ENCODE measurements at regions not wholly inside any gene's neighbourhood (a gene's known extent, or its start where the extent isn't known, plus 50 kb on each side); places are given as distances from the start of the nearest gene placed in this dataset.

DNA sequence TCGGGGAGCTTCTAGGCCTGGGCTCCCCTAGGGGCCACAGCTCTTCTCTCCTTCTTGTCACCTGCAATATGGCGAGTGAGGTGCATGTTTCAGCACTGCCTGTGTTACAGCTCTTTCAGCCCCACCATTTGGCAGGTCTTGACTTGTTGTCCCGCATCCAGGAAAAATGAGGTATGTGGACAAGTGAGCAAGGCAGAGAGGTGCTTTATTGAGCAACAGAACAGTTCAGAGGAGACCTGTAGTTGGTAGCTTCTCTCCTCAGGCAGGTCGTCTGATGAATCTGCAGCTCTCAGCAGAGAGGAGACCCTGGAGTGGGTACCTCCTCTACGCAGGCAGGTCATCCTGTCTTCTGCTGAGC is 208.2 kb upstream of the USP25 start:
- TF ChIP-seq, protein P1, sequence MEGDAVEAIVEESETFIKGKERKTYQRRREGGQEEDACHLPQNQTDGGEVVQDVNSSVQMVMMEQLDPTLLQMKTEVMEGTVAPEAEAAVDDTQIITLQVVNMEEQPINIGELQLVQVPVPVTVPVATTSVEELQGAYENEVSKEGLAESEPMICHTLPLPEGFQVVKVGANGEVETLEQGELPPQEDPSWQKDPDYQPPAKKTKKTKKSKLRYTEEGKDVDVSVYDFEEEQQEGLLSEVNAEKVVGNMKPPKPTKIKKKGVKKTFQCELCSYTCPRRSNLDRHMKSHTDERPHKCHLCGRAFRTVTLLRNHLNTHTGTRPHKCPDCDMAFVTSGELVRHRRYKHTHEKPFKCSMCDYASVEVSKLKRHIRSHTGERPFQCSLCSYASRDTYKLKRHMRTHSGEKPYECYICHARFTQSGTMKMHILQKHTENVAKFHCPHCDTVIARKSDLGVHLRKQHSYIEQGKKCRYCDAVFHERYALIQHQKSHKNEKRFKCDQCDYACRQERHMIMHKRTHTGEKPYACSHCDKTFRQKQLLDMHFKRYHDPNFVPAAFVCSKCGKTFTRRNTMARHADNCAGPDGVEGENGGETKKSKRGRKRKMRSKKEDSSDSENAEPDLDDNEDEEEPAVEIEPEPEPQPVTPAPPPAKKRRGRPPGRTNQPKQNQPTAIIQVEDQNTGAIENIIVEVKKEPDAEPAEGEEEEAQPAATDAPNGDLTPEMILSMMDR (IDR thresholded peaks at IDR 0.05), result no peak
- TF ChIP-seq EZH2 (IDR thresholded peaks at IDR 0.05) (no peak), EZH2phosphoT487 (IDR thresholded peaks at IDR 0.05) (no peak)
- Histone ChIP-seq H3K4me2 (no peak overlapping the region), H3K27ac (no peak overlapping the region), H3K36me3 (no peaks in the 10 kb centered on the region), H3K9ac (no peak overlapping the region), H3K4me1 (no peaks in the 10 kb centered on the region), H3K9me3 (ENCODE audit: low read depth) (no peaks in the 10 kb centered on the region), H2AFZ (replicated peaks) (no peak overlapping the region), H3K79me2 (ENCODE audit: low read depth) (no peaks in the 10 kb centered on the region), H4K20me1 (ENCODE audit: low read depth) (no peaks in the 10 kb centered on the region), H3K4me3 (no peak overlapping the region), H3K27me3 (no peaks in the 10 kb centered on the region), H3F3A (ENCODE audit: low read depth) (no peaks in the 10 kb centered on the region)
- H3K27ac Mint-ChIP-seq, result no peak overlapping the region
- H3K4me3 Mint-ChIP-seq, result no peak overlapping the region
- H3K9me3 Mint-ChIP-seq, result peaks cover 6% of the 10 kb centered on the region
- H3K27me3 Mint-ChIP-seq (ENCODE audit: insufficient read depth, low read depth), result no peaks in the 10 kb centered on the region
- no peak for DNase-seq (ENCODE audit: low spot score)
- no peaks in the 10 kb centered on the region for H3K36me3 Mint-ChIP-seq
- no peaks in the 10 kb centered on the region for H3K4me1 Mint-ChIP-seq

DNA sequence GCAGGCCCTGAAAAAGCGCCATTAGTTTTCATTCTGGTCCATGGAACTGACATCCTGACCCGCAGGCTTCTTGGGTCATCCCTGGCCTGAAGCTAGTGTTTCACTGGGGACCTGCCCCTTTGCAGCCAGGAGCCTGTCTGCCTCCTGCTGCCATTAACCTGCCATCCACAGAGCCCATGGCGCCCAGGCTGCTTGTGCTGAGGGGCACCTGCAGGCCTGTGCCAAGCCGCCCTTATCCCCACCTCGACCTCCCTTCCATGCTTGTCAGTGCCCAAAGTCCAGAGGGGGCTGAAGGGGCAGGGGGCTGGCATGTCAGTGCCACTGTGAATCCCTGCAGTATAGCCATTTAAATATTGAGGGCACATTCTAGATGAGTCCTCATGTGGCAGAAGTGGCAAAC is 207.6 kb upstream of the USP25 start:
- no peaks in the 10 kb centered on the region for H4K20me1 ChIP-seq (ENCODE audit: low read depth)
- no peaks in the 10 kb centered on the region for H3K36me3 Mint-ChIP-seq
- H3K9me3 ChIP-seq (ENCODE audit: low read depth), result no peaks in the 10 kb centered on the region
- peaks cover 6% of the 10 kb centered on the region for H3K9me3 Mint-ChIP-seq
- no peaks in the 10 kb centered on the region for H3K4me1 Mint-ChIP-seq
- H3K4me2 ChIP-seq, result no peak overlapping the region
- H3K27ac ChIP-seq, result no peak overlapping the region
- no peaks in the 10 kb centered on the region for H3F3A ChIP-seq (ENCODE audit: low read depth)
- no peaks in the 10 kb centered on the region for H3K79me2 ChIP-seq (ENCODE audit: low read depth)
- H3K36me3 ChIP-seq, result no peaks in the 10 kb centered on the region
- no peak overlapping the region for H3K4me3 ChIP-seq
- H3K27me3 Mint-ChIP-seq (ENCODE audit: insufficient read depth, low read depth), result no peaks in the 10 kb centered on the region
- H3K4me3 Mint-ChIP-seq, result no peak overlapping the region
- H3K27ac Mint-ChIP-seq, result no peak overlapping the region
- DNase-seq (ENCODE audit: low spot score), result no peak
- no peaks in the 10 kb centered on the region for H3K27me3 ChIP-seq
- no peak for TF ChIP-seq EZH2phosphoT487 (IDR thresholded peaks at IDR 0.05)
- TF ChIP-seq, protein P1 (IDR thresholded peaks at IDR 0.05), result no peak
- TF ChIP-seq EZH2 (IDR thresholded peaks at IDR 0.05), result no peak
- no peaks in the 10 kb centered on the region for H3K4me1 ChIP-seq
- H2AFZ ChIP-seq (replicated peaks), result no peak overlapping the region
- H3K9ac ChIP-seq, result no peak overlapping the region

DNA sequence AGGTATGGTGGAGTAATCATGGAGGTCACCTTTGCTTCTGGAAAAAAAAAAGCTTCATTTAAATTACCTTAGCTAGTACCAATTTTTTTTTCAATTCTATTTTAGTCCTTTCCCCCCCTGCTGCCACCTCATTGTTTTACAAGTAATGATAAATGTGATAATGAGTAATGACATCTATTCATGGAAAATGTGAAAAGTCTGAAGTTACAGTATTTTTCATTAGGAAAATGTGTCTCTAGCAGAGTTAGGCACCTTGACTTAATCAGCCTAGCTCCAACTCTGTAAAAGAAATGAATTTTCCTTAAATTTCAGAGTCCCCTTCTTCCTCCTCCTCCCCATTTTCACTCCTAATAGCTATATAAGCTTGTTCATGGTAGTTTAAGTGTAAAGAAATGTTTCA is 204.9 kb upstream of the USP25 start:
- Histone ChIP-seq H3F3A (ENCODE audit: low read depth) (no peaks in the 10 kb centered on the region), H3K79me2 (ENCODE audit: low read depth) (no peaks in the 10 kb centered on the region), H3K27me3 (no peaks in the 10 kb centered on the region), H3K9me3 (ENCODE audit: low read depth) (no peaks in the 10 kb centered on the region), H2AFZ (replicated peaks) (no peak overlapping the region), H3K27ac (no peak overlapping the region), H4K20me1 (ENCODE audit: low read depth) (no peaks in the 10 kb centered on the region), H3K4me2 (no peak overlapping the region), H3K4me1 (no peaks in the 10 kb centered on the region), H3K9ac (no peak overlapping the region), H3K4me3 (no peak overlapping the region), H3K36me3 (no peaks in the 10 kb centered on the region)
- TF ChIP-seq EZH2 (IDR thresholded peaks at IDR 0.05), result no peak
- TF ChIP-seq, protein P1 (IDR thresholded peaks at IDR 0.05), result no peak
- TF ChIP-seq EZH2phosphoT487 (IDR thresholded peaks at IDR 0.05), result no peak
- Mint-ChIP-seq H3K9me3 (peaks cover 7% of the 10 kb centered on the region), H3K27me3 (ENCODE audit: insufficient read depth, low read depth) (no peaks in the 10 kb centered on the region), H3K27ac (no peak overlapping the region), H3K4me1 (no peaks in the 10 kb centered on the region), H3K4me3 (no peak overlapping the region), H3K36me3 (no peaks in the 10 kb centered on the region)
- DNase-seq (ENCODE audit: low spot score), result no peak

DNA sequence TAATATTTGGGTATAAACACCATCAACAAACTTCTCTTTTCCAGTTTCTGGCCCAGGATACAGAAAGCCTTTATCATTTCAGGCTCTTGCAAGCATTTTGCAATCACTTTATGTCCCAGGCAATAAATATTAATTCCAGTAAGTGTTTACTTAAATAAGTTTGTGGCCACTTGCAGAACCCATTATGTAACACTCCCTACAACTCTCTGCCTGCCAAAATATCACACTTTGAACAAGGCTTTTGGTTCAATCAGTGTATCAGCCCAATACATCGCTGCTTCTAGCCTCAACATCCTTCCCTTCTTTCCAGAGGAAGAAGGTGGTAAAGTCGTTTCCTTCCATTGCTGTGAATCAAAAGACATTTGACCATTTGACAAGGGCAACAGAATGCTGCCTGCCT is 203.0 kb upstream of the USP25 start:
- Mint-ChIP-seq H3K4me3 (no peak overlapping the region), H3K27ac (no peak overlapping the region), H3K36me3 (no peaks in the 10 kb centered on the region), H3K9me3 (peaks cover 9% of the 10 kb centered on the region), H3K27me3 (ENCODE audit: insufficient read depth, low read depth) (no peaks in the 10 kb centered on the region), H3K4me1 (no peaks in the 10 kb centered on the region)
- Histone ChIP-seq H4K20me1 (ENCODE audit: low read depth) (no peaks in the 10 kb centered on the region), H3K27ac (no peak overlapping the region), H3K4me1 (no peaks in the 10 kb centered on the region), H3K36me3 (no peaks in the 10 kb centered on the region), H3K4me2 (no peak overlapping the region), H3F3A (ENCODE audit: low read depth) (no peaks in the 10 kb centered on the region), H3K9me3 (ENCODE audit: low read depth) (no peaks in the 10 kb centered on the region), H3K27me3 (no peaks in the 10 kb centered on the region), H3K4me3 (no peak overlapping the region), H3K9ac (no peak overlapping the region), H2AFZ (replicated peaks) (no peak overlapping the region), H3K79me2 (ENCODE audit: low read depth) (no peaks in the 10 kb centered on the region)
- no peak for DNase-seq (ENCODE audit: low spot score)
- no peak for TF ChIP-seq EZH2phosphoT487 (IDR thresholded peaks at IDR 0.05)
- TF ChIP-seq EZH2 (IDR thresholded peaks at IDR 0.05), result no peak
- TF ChIP-seq, protein P1 (IDR thresholded peaks at IDR 0.05), result no peak

All from neural progenitor cell (in vitro differentiated cells).